HG03378 (cell line): ENCODE measurements at regions not wholly inside any gene's neighbourhood (a gene's known extent, or its start where the extent isn't known, plus 50 kb on each side); places are given as distances from the start of the nearest gene placed in this dataset.

Experiments used
- ATAC-seq: cut with Tn5 transposase; IDR thresholded peaks from one replicate; pipeline ENCODE4 v1.9.1; 2021; ENCODE audit warnings: mild to moderate bottlenecking, moderate library complexity; ENCODE audit not compliant: unreplicated experiment

GRCh38 chr12:87283111-87283510 is 746.1 kb downstream of the C12orf50 start:
- no peak for ATAC-seq

- peak; percentile 54 for ATAC-seq
These were observed 748.3 kb downstream of the C12orf50 start for GRCh38 chr12:87280893-87281292.

GRCh38 chr12:87280356-87280755 is 748.8 kb downstream of the C12orf50 start:
- peak; percentile 91 for ATAC-seq

GRCh38 chr12:87274594-87275245 is 754.5 kb downstream of the C12orf50 start:
- ATAC-seq = peak; percentile 66

GRCh38 chr12:87272851-87273250 is 756.4 kb downstream of the C12orf50 start:
- ATAC-seq = no peak

GRCh38 chr12:87270919-87271318 is 758.3 kb downstream of the C12orf50 start:
- no peak for ATAC-seq

- no peak for ATAC-seq
These were observed 762.9 kb downstream of the C12orf50 start for GRCh38 chr12:87266305-87266704.

GRCh38 chr12:87259391-87259790 is 769.8 kb downstream of the C12orf50 start:
- ATAC-seq = no peak

- no peak for ATAC-seq
These were observed 774.7 kb downstream of the C12orf50 start for GRCh38 chr12:87254381-87255030.

GRCh38 chr12:87253157-87253556 is 776.0 kb downstream of the C12orf50 start:
- no peak for ATAC-seq

GRCh38 chr12:87246726-87247125 is 782.5 kb downstream of the C12orf50 start:
- no peak for ATAC-seq

- ATAC-seq = no peak
These were observed 790.7 kb downstream of the C12orf50 start for GRCh38 chr12:87238466-87238865.

GRCh38 chr12:87234898-87235297 is 794.3 kb downstream of the C12orf50 start:
- ATAC-seq = no peak

- ATAC-seq = no peak
These were observed 795.5 kb downstream of the C12orf50 start for GRCh38 chr12:87233671-87234070.

GRCh38 chr12:87231818-87232217 is 797.4 kb downstream of the C12orf50 start:
- ATAC-seq = no peak

GRCh38 chr12:87230441-87230840 is 798.8 kb downstream of the C12orf50 start:
- no peak for ATAC-seq

- ATAC-seq = no peak
These were observed 802.0 kb downstream of the C12orf50 start for GRCh38 chr12:87227162-87227561.

GRCh38 chr12:87217491-87217890 is 811.7 kb downstream of the C12orf50 start:
- ATAC-seq = no peak

GRCh38 chr12:87216436-87216835 is 812.8 kb downstream of the C12orf50 start:
- no peak for ATAC-seq

- no peak for ATAC-seq
These were observed 827.0 kb downstream of the C12orf50 start for GRCh38 chr12:87202189-87202588.

GRCh38 chr12:87201598-87201997 is 827.6 kb downstream of the C12orf50 start:
- ATAC-seq = no peak

- no peak for ATAC-seq
These were observed 828.8 kb downstream of the C12orf50 start for GRCh38 chr12:87200289-87200979.
